ENCODE measurements at regions not wholly inside any gene's neighbourhood (a gene's known extent, or its start where the extent isn't known, plus 50 kb on each side); places are given as distances from the start of the nearest gene placed in this dataset.
A peak's percentile ranks its signal among the peaks of the same experiment; 100 is the strongest.

GRCh38 chr11:21895686-21896085 lies 297.2 kb upstream of the ANO5 start:
- Mint-ChIP-seq H3K4me1 (ENCODE audit: insufficient read depth, unreplicated experiment) (no peaks in the 10 kb centered on the region), H3K9me3 (ENCODE audit: unreplicated experiment) (peaks cover 55% of the 10 kb centered on the region), H3K27ac (ENCODE audit: low read depth, unreplicated experiment) (no peak overlapping the region), H3K27me3 (ENCODE audit: insufficient read depth, unreplicated experiment) (no peaks in the 10 kb centered on the region), H3K4me3 (ENCODE audit: unreplicated experiment) (no peak overlapping the region), H3K36me3 (ENCODE audit: insufficient read depth, unreplicated experiment) (no peaks in the 10 kb centered on the region)
- intact Hi-C loops (cut with micrococcal nuclease): no loop called here
- ChIA-PET CTCF (no interaction called here), POLR2A (no interaction called here)
- DNase-seq (ENCODE audit: unreplicated experiment): no peak
- no peak for TF ChIP-seq CTCF (IDR thresholded peaks at IDR 0.05; ENCODE audit: unreplicated experiment)
- BruUV-seq (replicated peaks): no TSS peak

GRCh38 chr11:21896216-21896615 lies 296.7 kb upstream of the ANO5 start:
- no peak for DNase-seq (ENCODE audit: unreplicated experiment)
- ChIA-PET CTCF (interaction anchor here (1.7 kb wide), 1 partner anchor 17 kb away, joined by 7 read pairs; no protein-coding TSS in a partner anchor), POLR2A (no interaction called here)
- Mint-ChIP-seq H3K27ac (ENCODE audit: low read depth, unreplicated experiment) (no peak overlapping the region), H3K36me3 (ENCODE audit: insufficient read depth, unreplicated experiment) (no peaks in the 10 kb centered on the region), H3K4me1 (ENCODE audit: insufficient read depth, unreplicated experiment) (no peaks in the 10 kb centered on the region), H3K9me3 (ENCODE audit: unreplicated experiment) (peaks cover 50% of the 10 kb centered on the region), H3K27me3 (ENCODE audit: insufficient read depth, unreplicated experiment) (no peaks in the 10 kb centered on the region), H3K4me3 (ENCODE audit: unreplicated experiment) (no peak overlapping the region)
- BruUV-seq (replicated peaks): no TSS peak
- intact Hi-C loops (cut with micrococcal nuclease): no loop called here
- no peak for TF ChIP-seq CTCF (IDR thresholded peaks at IDR 0.05; ENCODE audit: unreplicated experiment)

GRCh38 chr11:21896746-21897602 lies 295.9 kb upstream of the ANO5 start:
- Mint-ChIP-seq H3K27me3 (ENCODE audit: insufficient read depth, unreplicated experiment) (no peaks in the 10 kb centered on the region), H3K4me1 (ENCODE audit: insufficient read depth, unreplicated experiment) (no peaks in the 10 kb centered on the region), H3K9me3 (ENCODE audit: unreplicated experiment) (peaks cover 43% of the 10 kb centered on the region), H3K4me3 (ENCODE audit: unreplicated experiment) (no peak overlapping the region), H3K36me3 (ENCODE audit: insufficient read depth, unreplicated experiment) (no peaks in the 10 kb centered on the region), H3K27ac (ENCODE audit: low read depth, unreplicated experiment) (no peak overlapping the region)
- peak; percentile 17 for DNase-seq (ENCODE audit: unreplicated experiment)
- POLR2A ChIA-PET: no interaction called here
- intact Hi-C loops (cut with micrococcal nuclease): no loop called here
- no peak for TF ChIP-seq CTCF (IDR thresholded peaks at IDR 0.05; ENCODE audit: unreplicated experiment)
- BruUV-seq (replicated peaks): no TSS peak
- CTCF ChIA-PET: interaction anchor here (0.6 to 1.7 kb wide), 3 partner anchors 16 to 1984 kb away, joined by 3 to 7 read pairs (median 3); no protein-coding TSS in a partner anchor

GRCh38 chr11:21897752-21898151 lies 295.1 kb upstream of the ANO5 start:
- no peaks in the 10 kb centered on the region for H3K27me3 Mint-ChIP-seq (ENCODE audit: insufficient read depth, unreplicated experiment)
- no peak overlapping the region for H3K27ac Mint-ChIP-seq (ENCODE audit: low read depth, unreplicated experiment)
- TF ChIP-seq CTCF (IDR thresholded peaks at IDR 0.05; ENCODE audit: unreplicated experiment): no peak
- DNase-seq (ENCODE audit: unreplicated experiment): peak; percentile 5
- intact Hi-C loops (cut with micrococcal nuclease): no loop called here
- no peaks in the 10 kb centered on the region for H3K4me1 Mint-ChIP-seq (ENCODE audit: insufficient read depth, unreplicated experiment)
- no TSS peak for BruUV-seq (replicated peaks)
- H3K36me3 Mint-ChIP-seq (ENCODE audit: insufficient read depth, unreplicated experiment): no peaks in the 10 kb centered on the region
- H3K9me3 Mint-ChIP-seq (ENCODE audit: unreplicated experiment): peaks cover 43% of the 10 kb centered on the region
- ChIA-PET CTCF (interaction anchor here (1.7 kb wide), 1 partner anchor 16 kb away, joined by 7 read pairs; no protein-coding TSS in a partner anchor), POLR2A (no interaction called here)
- H3K4me3 Mint-ChIP-seq (ENCODE audit: unreplicated experiment): no peak overlapping the region
